ENCODE measurements at regions not wholly inside any gene's neighbourhood (a gene's known extent, or its start where the extent isn't known, plus 50 kb on each side); places are given as distances from the start of the nearest gene placed in this dataset.

- Mint-ChIP-seq H3K4me1 (peaks cover 74% of the 10 kb centered on the region), H3K4me3 (peak overlapping the region; percentile 8)
Observed at GRCh38 chr10:7030134-7030855, 380.5 kb downstream of the SFMBT2 start.

GRCh38 chr10:7029672-7030071 is 381.2 kb downstream of the SFMBT2 start:
- CTCF ChIA-PET = interaction anchor here (0.9 to 2.1 kb wide), 4 partner anchors 13 to 109 kb away, joined by 3 to 9 read pairs (median 4); no protein-coding TSS in a partner anchor
- Mint-ChIP-seq H3K27me3 (no peaks in the 10 kb centered on the region), H3K4me3 (no peak overlapping the region), H3K36me3 (peaks cover 44% of the 10 kb centered on the region), H3K9me3 (ENCODE audit: low read depth) (peaks cover 2% of the 10 kb centered on the region), H3K4me1 (peaks cover 73% of the 10 kb centered on the region), H3K27ac (peak overlapping the region; percentile 96)
- no peak for ATAC-seq
- DNase-seq = no peak

More at GRCh38 chr10:7030134-7030855, 380.5 kb downstream of the SFMBT2 start:
- H3K36me3 Mint-ChIP-seq = peaks cover 44% of the 10 kb centered on the region
- H3K9me3 Mint-ChIP-seq (ENCODE audit: low read depth) = peaks cover 2% of the 10 kb centered on the region
- peak overlapping the region; percentile 96 for H3K27ac Mint-ChIP-seq
- CTCF ChIA-PET = interaction anchor here (1.0 to 2.1 kb wide), 5 partner anchors 12 to 380 kb away, joined by 3 to 9 read pairs (median 4); partner anchors contain the start of gene SFMBT2
- DNase-seq (peak; percentile 52), ATAC-seq (peak; percentile 50)
- H3K27me3 Mint-ChIP-seq = no peaks in the 10 kb centered on the region

- Mint-ChIP-seq H3K36me3 (peaks cover 38% of the 10 kb centered on the region), H3K4me1 (peaks cover 67% of the 10 kb centered on the region), H3K27me3 (no peaks in the 10 kb centered on the region), H3K27ac (peak overlapping the region; percentile 96), H3K9me3 (ENCODE audit: low read depth) (peaks cover 2% of the 10 kb centered on the region), H3K4me3 (no peak overlapping the region)
- ATAC-seq (no peak), DNase-seq (no peak)
- CTCF ChIA-PET = interaction anchor here (0.8 to 1.5 kb wide), 3 partner anchors 14 to 108 kb away, joined by 3 to 4 read pairs (median 3); no protein-coding TSS in a partner anchor
Observed at GRCh38 chr10:7028809-7029166, 382.0 kb downstream of the SFMBT2 start.

GRCh38 chr10:7027913-7028808 is 382.7 kb downstream of the SFMBT2 start:
- CTCF ChIA-PET = interaction anchor here (0.8 to 2.7 kb wide), 6 partner anchors 9 to 108 kb away, joined by 3 to 13 read pairs (median 4); no protein-coding TSS in a partner anchor
- peak; percentile 48 for ATAC-seq
- Mint-ChIP-seq H3K4me1 (peaks cover 65% of the 10 kb centered on the region), H3K9me3 (ENCODE audit: low read depth) (peaks cover 2% of the 10 kb centered on the region), H3K27me3 (no peaks in the 10 kb centered on the region), H3K4me3 (peak overlapping the region; percentile 0), H3K27ac (peak overlapping the region; percentile 96), H3K36me3 (peaks cover 33% of the 10 kb centered on the region)
- no peak for DNase-seq

GRCh38 chr10:7027237-7027912 is 383.5 kb downstream of the SFMBT2 start:
- Mint-ChIP-seq H3K27me3 (no peaks in the 10 kb centered on the region), H3K27ac (peak overlapping the region; percentile 8), H3K36me3 (peaks cover 29% of the 10 kb centered on the region), H3K4me3 (no peak overlapping the region), H3K9me3 (ENCODE audit: low read depth) (peaks cover 2% of the 10 kb centered on the region), H3K4me1 (peaks cover 57% of the 10 kb centered on the region)
- ATAC-seq (no peak), DNase-seq (no peak)
- CTCF ChIA-PET = interaction anchor here (0.8 to 2.7 kb wide), 7 partner anchors 8 to 107 kb away, joined by 3 to 13 read pairs (median 4); no protein-coding TSS in a partner anchor

- Mint-ChIP-seq H3K4me1 (peaks cover 52% of the 10 kb centered on the region), H3K27ac (peak overlapping the region; percentile 8), H3K9me3 (ENCODE audit: low read depth) (peaks cover 2% of the 10 kb centered on the region), H3K27me3 (no peaks in the 10 kb centered on the region), H3K4me3 (no peak overlapping the region), H3K36me3 (peaks cover 28% of the 10 kb centered on the region)
- no peak for DNase-seq
- CTCF ChIA-PET = interaction anchor here (0.8 to 2.7 kb wide), 6 partner anchors 12 to 107 kb away, joined by 3 to 13 read pairs (median 3); no protein-coding TSS in a partner anchor
- no peak for ATAC-seq
Observed at GRCh38 chr10:7026818-7027217, 384.0 kb downstream of the SFMBT2 start.

GRCh38 chr10:7025296-7025695 is 385.5 kb downstream of the SFMBT2 start:
- CTCF ChIA-PET = interaction anchor here (0.9 to 1.6 kb wide), 2 partner anchors 50 to 105 kb away, joined by 3 read pairs; no protein-coding TSS in a partner anchor
- Mint-ChIP-seq H3K4me3 (no peak overlapping the region), H3K27me3 (no peaks in the 10 kb centered on the region), H3K4me1 (peaks cover 40% of the 10 kb centered on the region), H3K36me3 (peaks cover 20% of the 10 kb centered on the region), H3K9me3 (ENCODE audit: low read depth) (no peaks in the 10 kb centered on the region), H3K27ac (no peak overlapping the region)
- no peak for ATAC-seq
- no peak for DNase-seq

GRCh38 chr10:7015457-7015856 is 395.4 kb downstream of the SFMBT2 start:
- H3K36me3 Mint-ChIP-seq = peaks cover 16% of the 10 kb centered on the region
- CTCF ChIA-PET = interaction anchor here (1.0 kb wide), 1 partner anchor 15 kb away, joined by 3 read pairs; no protein-coding TSS in a partner anchor
- H3K9me3 Mint-ChIP-seq (ENCODE audit: low read depth) = peaks cover 7% of the 10 kb centered on the region
- H3K4me3 Mint-ChIP-seq = no peak overlapping the region
- H3K4me1 Mint-ChIP-seq = no peaks in the 10 kb centered on the region
- H3K27ac Mint-ChIP-seq = no peak overlapping the region
- peaks cover 7% of the 10 kb centered on the region for H3K27me3 Mint-ChIP-seq
- DNase-seq (no peak), ATAC-seq (no peak)

GRCh38 chr10:7014721-7015120 is 396.1 kb downstream of the SFMBT2 start:
- no peak for ATAC-seq
- H3K27me3 Mint-ChIP-seq = peaks cover 7% of the 10 kb centered on the region
- H3K4me3 Mint-ChIP-seq = no peak overlapping the region
- H3K27ac Mint-ChIP-seq = no peak overlapping the region
- peaks cover 12% of the 10 kb centered on the region for H3K36me3 Mint-ChIP-seq
- CTCF ChIA-PET = no interaction called here
- peaks cover 2% of the 10 kb centered on the region for H3K4me1 Mint-ChIP-seq
- H3K9me3 Mint-ChIP-seq (ENCODE audit: low read depth) = peaks cover 9% of the 10 kb centered on the region
- no peak for DNase-seq

GRCh38 chr10:7011994-7012393 is 398.8 kb downstream of the SFMBT2 start:
- Mint-ChIP-seq H3K4me3 (no peak overlapping the region), H3K27me3 (peaks cover 7% of the 10 kb centered on the region)

GRCh38 chr10:7008645-7009044 is 402.2 kb downstream of the SFMBT2 start:
- DNase-seq (no peak), ATAC-seq (no peak)
- CTCF ChIA-PET = no interaction called here
- Mint-ChIP-seq H3K27me3 (peaks cover 18% of the 10 kb centered on the region), H3K4me3 (no peak overlapping the region), H3K27ac (no peak overlapping the region), H3K4me1 (peaks cover 11% of the 10 kb centered on the region), H3K36me3 (peaks cover 3% of the 10 kb centered on the region), H3K9me3 (ENCODE audit: low read depth) (peaks cover 6% of the 10 kb centered on the region)

More at GRCh38 chr10:7011994-7012393, 398.8 kb downstream of the SFMBT2 start:
- Mint-ChIP-seq H3K36me3 (peaks cover 3% of the 10 kb centered on the region), H3K9me3 (ENCODE audit: low read depth) (peaks cover 6% of the 10 kb centered on the region), H3K4me1 (peaks cover 2% of the 10 kb centered on the region), H3K27ac (no peak overlapping the region)
- ATAC-seq = no peak
- CTCF ChIA-PET = no interaction called here
- DNase-seq = no peak

GRCh38 chr10:7007600-7008190 is 403.1 kb downstream of the SFMBT2 start:
- Mint-ChIP-seq H3K36me3 (peaks cover 3% of the 10 kb centered on the region), H3K4me3 (no peak overlapping the region), H3K9me3 (ENCODE audit: low read depth) (peaks cover 6% of the 10 kb centered on the region), H3K27me3 (peaks cover 20% of the 10 kb centered on the region), H3K4me1 (peaks cover 14% of the 10 kb centered on the region), H3K27ac (no peak overlapping the region)
- CTCF ChIA-PET = no interaction called here
- ATAC-seq (no peak), DNase-seq (no peak)

Data from activated CD8-positive, alpha-beta memory T cell treated with anti-CD3 and anti-CD28 coated beads, Interleukin-2, amount 10 ng/mL, durations not matched to agents 7 days and 5 days (primary cell).